ENCODE measurements at regions not wholly inside any gene's neighbourhood (a gene's known extent, or its start where the extent isn't known, plus 50 kb on each side); places are given as distances from the start of the nearest gene placed in this dataset.
"Not testable (repeated sequence)": the region's sequence is repeated elsewhere in the genome, so short reads cannot be mapped to it uniquely, and the experiment has no call there.

DNA sequence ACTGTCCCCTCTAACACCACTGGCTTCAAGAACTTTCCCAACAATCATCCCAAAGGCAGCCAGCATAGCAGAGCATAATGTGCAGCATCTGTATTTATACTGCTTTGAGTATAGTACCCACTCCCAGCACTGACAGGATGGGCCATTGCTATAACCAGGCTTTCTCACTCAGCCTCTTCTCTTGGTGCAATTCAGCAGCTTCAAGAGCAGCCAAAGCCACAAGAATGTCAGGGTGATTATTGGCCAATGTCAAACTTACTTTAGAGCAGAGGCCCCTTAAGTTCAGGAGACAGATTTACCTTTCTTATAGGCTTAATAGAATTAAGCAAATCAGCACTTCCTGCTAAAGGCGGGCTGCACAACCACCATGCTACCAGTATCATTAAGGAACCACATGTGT lies 232.4 kb upstream of the RSPO3 start:
- H3K4me3 ChIP-seq, result no peak overlapping the region
- no peak overlapping the region for H3K27ac ChIP-seq
- H3K27me3 ChIP-seq, result no peaks in the 10 kb centered on the region
- no peaks in the 10 kb centered on the region for H3K36me3 ChIP-seq
- intact Hi-C loops (cut with DNase I), result no loop called here
- DNase-seq, result no peak
- no peaks in the 10 kb centered on the region for H3K9me3 ChIP-seq
- WGBS, 2 donors, result 91 to 95% methylated on average over 1 of the region's 1 CpG
- H3K4me1 ChIP-seq, result no peaks in the 10 kb centered on the region
- TF ChIP-seq EP300 (IDR thresholded peaks at IDR 0.05), result no peak
- TF ChIP-seq CTCF (IDR thresholded peaks at IDR 0.05), result no peak
- no peak for TF ChIP-seq POLR2A (IDR thresholded peaks at IDR 0.05)
- TF ChIP-seq POLR2AphosphoS5 (IDR thresholded peaks at IDR 0.05), result no peak

- DNase-seq, result no peak
- intact Hi-C loops (cut with DNase I), result no loop called here
- no peak overlapping the region for H3K4me3 ChIP-seq
- no peaks in the 10 kb centered on the region for H3K36me3 ChIP-seq
- 68 to 74% methylated on average over 5 of the region's 5 CpGs for WGBS, 2 donors
- no peaks in the 10 kb centered on the region for H3K27me3 ChIP-seq
- no peaks in the 10 kb centered on the region for H3K9me3 ChIP-seq
- no peaks in the 10 kb centered on the region for H3K4me1 ChIP-seq
- TF ChIP-seq POLR2AphosphoS5 (IDR thresholded peaks at IDR 0.05), result no peak
- TF ChIP-seq EP300 (IDR thresholded peaks at IDR 0.05), result no peak
- no peak for TF ChIP-seq POLR2A (IDR thresholded peaks at IDR 0.05)
- TF ChIP-seq CTCF (IDR thresholded peaks at IDR 0.05), result no peak
- no peak overlapping the region for H3K27ac ChIP-seq
These were observed 229.4 kb upstream of the RSPO3 start for GRCh38 chr6:126888727-126889725.

- intact Hi-C loops (cut with DNase I), result no loop called here
- no peak overlapping the region for H3K4me3 ChIP-seq
- no peak overlapping the region for H3K27ac ChIP-seq
- H3K9me3 ChIP-seq, result no peaks in the 10 kb centered on the region
- no peak for TF ChIP-seq POLR2AphosphoS5 (IDR thresholded peaks at IDR 0.05)
- no peak for TF ChIP-seq POLR2A (IDR thresholded peaks at IDR 0.05)
- TF ChIP-seq EP300 (IDR thresholded peaks at IDR 0.05), result no peak
- no peak for TF ChIP-seq CTCF (IDR thresholded peaks at IDR 0.05)
- no peak for DNase-seq
- H3K27me3 ChIP-seq, result no peaks in the 10 kb centered on the region
- 85 to 91% methylated on average over 2 of the region's 2 CpGs for WGBS, 2 donors
- H3K36me3 ChIP-seq, result no peaks in the 10 kb centered on the region
- H3K4me1 ChIP-seq, result no peaks in the 10 kb centered on the region
These were observed 228.4 kb upstream of the RSPO3 start for GRCh38 chr6:126890055-126890454.

GRCh38 chr6:126891158-126891557 lies 227.3 kb upstream of the RSPO3 start:
- H3K9me3 ChIP-seq, result no peaks in the 10 kb centered on the region
- no peak overlapping the region for H3K27ac ChIP-seq
- H3K4me1 ChIP-seq, result no peaks in the 10 kb centered on the region
- no peaks in the 10 kb centered on the region for H3K27me3 ChIP-seq
- intact Hi-C loops (cut with DNase I), result no loop called here
- no peaks in the 10 kb centered on the region for H3K36me3 ChIP-seq
- DNase-seq, result no peak
- TF ChIP-seq POLR2AphosphoS5 (IDR thresholded peaks at IDR 0.05), result no peak
- no peak for TF ChIP-seq CTCF (IDR thresholded peaks at IDR 0.05)
- TF ChIP-seq EP300 (IDR thresholded peaks at IDR 0.05), result no peak
- no peak for TF ChIP-seq POLR2A (IDR thresholded peaks at IDR 0.05)
- H3K4me3 ChIP-seq, result no peak overlapping the region
- 57 to 76% methylated on average over 1 of the region's 1 CpG for WGBS, 2 donors

- intact Hi-C loops (cut with DNase I); H3K4me3 ChIP-seq; H3K36me3 ChIP-seq; DNase-seq; H3K9me3 ChIP-seq; H3K27me3 ChIP-seq; H3K27ac ChIP-seq; H3K4me1 ChIP-seq: not testable (repeated sequence)
- 69 to 88% methylated on average over 5 of the region's 5 CpGs for WGBS, 2 donors
These were observed 225.6 kb upstream of the RSPO3 start for GRCh38 chr6:126892869-126893268.
